GM23338 (cell line): ENCODE measurements at regions not wholly inside any gene's neighbourhood (a gene's known extent, or its start where the extent isn't known, plus 50 kb on each side); places are given as distances from the start of the nearest gene placed in this dataset.

Experiments used
- ATAC-seq: fragments of 200-7000 bp; cut with Tn5 transposase; 3 replicates; pipeline ENCODE4 v1.9.1; 2020
- DNase-seq: peaks from one replicate; pipeline ENCODE4 v3.0.0-alpha.2; 2015; ENCODE audit warnings: low spot score
- H2AFZ ChIP-seq: fragments of 200-600 bp; sonication (generic); 2 replicates; pipeline ENCODE4 v1.8.0; 2016; ENCODE audit warnings: antibody characterized with exemption, mild to moderate bottlenecking, moderate library complexity
- H3F3A ChIP-seq: fragments of 200-600 bp; sonication (generic); replicated peaks from 2 replicates; pipeline ENCODE4 v1.8.0; 2017; ENCODE audit warnings: antibody characterized with exemption, mixed run types, low read depth
- H3K27ac ChIP-seq: fragments of 200-600 bp; sonication (generic); 2 replicates; pipeline ENCODE4 v1.6.1; 2016; ENCODE audit warnings: low read depth
- H3K27me3 ChIP-seq: fragments of 200-600 bp; sonication (generic); 2 replicates; pipeline ENCODE4 v1.8.0; 2016; ENCODE audit warnings: mild to moderate bottlenecking, mixed run types, moderate library complexity; ENCODE audit not compliant: insufficient read depth
- H3K36me3 ChIP-seq: fragments of 200-600 bp; sonication (generic); 2 replicates; pipeline ENCODE4 v1.8.0; 2016; ENCODE audit warnings: mild to moderate bottlenecking; ENCODE audit not compliant: insufficient read depth
- H3K4me1 ChIP-seq: fragments of 200-600 bp; sonication (generic); 2 replicates; pipeline ENCODE4 v1.8.0; 2016; ENCODE audit warnings: mild to moderate bottlenecking, moderate library complexity; ENCODE audit not compliant: insufficient read depth
- H3K4me2 ChIP-seq: fragments of 200-600 bp; sonication (generic); 2 replicates; pipeline ENCODE4 v1.7.1; 2017; ENCODE audit warnings: mixed run types
- H3K4me3 ChIP-seq: fragments of 200-600 bp; sonication (generic); 2 replicates; pipeline ENCODE4 v1.6.1; 2016; ENCODE audit warnings: mixed run types
- H3K79me2 ChIP-seq: fragments of 200-600 bp; sonication (generic); replicated peaks from 2 replicates; pipeline ENCODE4 v1.8.0; 2017; ENCODE audit warnings: mild to moderate bottlenecking; ENCODE audit not compliant: insufficient read depth
- H3K9me2 ChIP-seq: fragments of 200-600 bp; sonication (generic); 2 replicates; pipeline ENCODE4 v1.8.0; 2017; ENCODE audit not compliant: insufficient read depth
- H4K20me1 ChIP-seq: fragments of 200-600 bp; sonication (generic); replicated peaks from 2 replicates; pipeline ENCODE4 v1.8.0; 2017; ENCODE audit warnings: mild to moderate bottlenecking; ENCODE audit not compliant: insufficient read depth
- H3K27ac Mint-ChIP-seq: 2 replicates; pipeline ENCODE4 v1.8.0; 2020; ENCODE audit warnings: inconsistent platforms, mild to moderate bottlenecking, moderate library complexity, mixed read lengths
- H3K27me3 Mint-ChIP-seq: 3 replicates; pipeline ENCODE4 v1.8.0; 2022; ENCODE audit warnings: low read depth, mild to moderate bottlenecking, moderate library complexity, mixed read lengths, inconsistent platforms; ENCODE audit not compliant: insufficient read depth, poor library complexity
- H3K36me3 Mint-ChIP-seq: 3 replicates; pipeline ENCODE4 v1.8.0; 2021; ENCODE audit warnings: low read depth, mild to moderate bottlenecking, inconsistent platforms, moderate library complexity, mixed read lengths
- H3K4me1 Mint-ChIP-seq: 3 replicates; pipeline ENCODE4 v1.8.0; 2020; ENCODE audit warnings: mild to moderate bottlenecking, inconsistent platforms, mixed read lengths
- H3K4me3 Mint-ChIP-seq: 3 replicates; pipeline ENCODE4 v1.8.0; 2021; ENCODE audit warnings: moderate library complexity, mild to moderate bottlenecking, inconsistent platforms, mixed read lengths
- H3K9me3 Mint-ChIP-seq: 3 replicates; pipeline ENCODE4 v1.8.0; 2020; ENCODE audit warnings: moderate library complexity, mild to moderate bottlenecking, inconsistent platforms, mixed read lengths
- CREB1 ChIP-seq: fragments of 250-450 bp; sonication (Bioruptor Pico); IDR thresholded peaks from 2 replicates; pipeline ENCODE4 v1.5.0; 2020; ENCODE audit warnings: low read depth, mild to moderate bottlenecking, moderate library complexity
- EZH2 ChIP-seq: fragments of 200-600 bp; sonication (generic); IDR thresholded peaks from one replicate; pipeline ENCODE4 v1.8.0; 2017; ENCODE audit warnings: antibody characterized with exemption, mild to moderate bottlenecking, low read depth; ENCODE audit not compliant: unreplicated experiment
- EZH2phosphoT487 ChIP-seq: fragments of 200-600 bp; sonication (generic); IDR thresholded peaks from one replicate; pipeline ENCODE4 v1.8.1; 2018; ENCODE audit warnings: antibody characterized with exemption; ENCODE audit not compliant: unreplicated experiment
- JUNB ChIP-seq: IDR thresholded peaks from one replicate; pipeline ENCODE4 v1.6.1; 2016; ENCODE audit warnings: antibody characterized with exemption; ENCODE audit not compliant: unreplicated experiment
- NANOG ChIP-seq: IDR thresholded peaks from 2 replicates; pipeline ENCODE4 v1.6.1; 2016; ENCODE audit warnings: antibody characterized with exemption, borderline replicate concordance
- POLR2AphosphoS5 ChIP-seq: IDR thresholded peaks from 2 replicates; pipeline ENCODE4 v1.6.1; 2016; ENCODE audit warnings: antibody characterized with exemption, low read depth
- STAT1 ChIP-seq: IDR thresholded peaks from one replicate; pipeline ENCODE4 v1.6.1; 2016; ENCODE audit warnings: antibody characterized with exemption; ENCODE audit not compliant: unreplicated experiment
- ZNF114 ChIP-seq: fragments of 250-450 bp; sonication (Bioruptor Pico); IDR thresholded peaks from 2 replicates; pipeline ENCODE4 v1.5.0; 2020; ENCODE audit warnings: mild to moderate bottlenecking, moderate library complexity
- ZNF331 ChIP-seq: fragments of 250-450 bp; sonication (Bioruptor Pico); IDR thresholded peaks from 2 replicates; pipeline ENCODE4 v1.5.0; 2020; ENCODE audit warnings: low read depth, mild to moderate bottlenecking, moderate library complexity
- TF ChIP-seq, protein P1 (sequence below): IDR thresholded peaks from 2 replicates; pipeline ENCODE4 v1.6.1; 2016; ENCODE audit warnings: antibody characterized with exemption
- TF ChIP-seq, protein P2 (sequence below): IDR thresholded peaks from one replicate; pipeline ENCODE4 v1.6.1; 2018; ENCODE audit warnings: antibody characterized with exemption; ENCODE audit not compliant: unreplicated experiment
- TF ChIP-seq, protein P3 (sequence below), 2 experiments: fragments of 200-600 bp in 1 of 2; sonication (generic) in 1 of 2; conservative IDR thresholded peaks; 2 replicates each; pipeline versions ENCODE4 v1.5.1 to v1.6.1; 2016 to 2017; ENCODE audit warnings: antibody characterized with exemption in 2 of 2, low read depth in 2 of 2, mild to moderate bottlenecking in 2 of 2, moderate library complexity in 1 of 2
- TF ChIP-seq, protein P4 (sequence below): fragments of 250-450 bp; sonication (Bioruptor Pico); IDR thresholded peaks from 2 replicates; pipeline ENCODE4 v1.5.0; 2020; ENCODE audit warnings: mild to moderate bottlenecking, moderate library complexity

DNA sequence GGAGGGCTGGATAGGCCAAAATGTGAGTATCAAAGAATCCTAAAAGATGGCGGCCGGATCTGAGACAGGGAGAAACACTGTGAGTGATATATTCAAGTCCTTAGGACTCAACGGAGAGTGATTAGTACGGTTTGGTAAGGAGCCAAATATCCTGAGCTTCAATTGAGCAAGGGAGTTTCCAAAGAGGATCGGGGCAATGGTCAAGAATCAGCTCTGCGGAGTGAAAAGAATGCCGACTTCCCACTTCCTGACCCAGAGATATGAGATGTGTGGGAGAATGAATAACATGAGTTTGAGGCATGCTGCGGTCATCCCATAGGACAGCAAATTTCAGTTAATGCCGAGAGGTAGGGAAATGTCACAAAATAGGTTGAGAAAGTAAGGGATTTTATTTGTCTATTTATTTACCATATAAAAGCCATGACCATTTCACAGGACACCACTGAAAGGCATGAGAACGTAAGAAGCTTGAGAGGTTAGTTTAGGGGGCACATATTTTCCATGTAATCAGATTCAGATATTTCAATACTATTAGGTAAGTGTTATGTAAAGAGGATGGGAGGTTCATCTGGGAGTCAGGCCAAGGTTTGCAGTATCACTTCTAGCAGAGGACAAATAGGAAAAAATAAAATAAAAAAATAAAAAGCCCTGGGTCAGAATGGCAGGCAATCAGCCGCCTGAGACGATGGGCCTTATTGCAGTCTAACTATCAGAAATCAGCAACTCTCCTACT lies 165.6 kb downstream of the HGF start:
- ATAC-seq = no peak
- Histone ChIP-seq H3F3A (no peaks in the 10 kb centered on the region), H3K4me1 (no peaks in the 10 kb centered on the region), H3K4me3 (no peak overlapping the region), H3K27me3 (no peaks in the 10 kb centered on the region), H3K79me2 (no peaks in the 10 kb centered on the region), H3K4me2 (no peak overlapping the region), H2AFZ (peak overlapping the region; percentile 73), H4K20me1 (no peaks in the 10 kb centered on the region), H3K9me2 (no peaks in the 10 kb centered on the region; the same call in 1 of the 2 replicates), H3K27ac (no peak overlapping the region), H3K36me3 (no peaks in the 10 kb centered on the region)
- H3K9me3 Mint-ChIP-seq = no peaks in the 10 kb centered on the region
- H3K4me1 Mint-ChIP-seq = peaks cover 2% of the 10 kb centered on the region; the same call in 1 of the 3 replicates
- TF ChIP-seq, protein P1, sequence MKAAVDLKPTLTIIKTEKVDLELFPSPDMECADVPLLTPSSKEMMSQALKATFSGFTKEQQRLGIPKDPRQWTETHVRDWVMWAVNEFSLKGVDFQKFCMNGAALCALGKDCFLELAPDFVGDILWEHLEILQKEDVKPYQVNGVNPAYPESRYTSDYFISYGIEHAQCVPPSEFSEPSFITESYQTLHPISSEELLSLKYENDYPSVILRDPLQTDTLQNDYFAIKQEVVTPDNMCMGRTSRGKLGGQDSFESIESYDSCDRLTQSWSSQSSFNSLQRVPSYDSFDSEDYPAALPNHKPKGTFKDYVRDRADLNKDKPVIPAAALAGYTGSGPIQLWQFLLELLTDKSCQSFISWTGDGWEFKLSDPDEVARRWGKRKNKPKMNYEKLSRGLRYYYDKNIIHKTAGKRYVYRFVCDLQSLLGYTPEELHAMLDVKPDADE = no peak
- TF ChIP-seq STAT1 (no peak), EZH2 (no peak), POLR2AphosphoS5 (no peak), CREB1 (no peak), ZNF331 (CRISPR knock-in tag) (no peak), EZH2phosphoT487 (no peak), NANOG (no peak), JUNB (no peak), ZNF114 (CRISPR knock-in tag) (no peak)
- TF ChIP-seq, protein P2, sequence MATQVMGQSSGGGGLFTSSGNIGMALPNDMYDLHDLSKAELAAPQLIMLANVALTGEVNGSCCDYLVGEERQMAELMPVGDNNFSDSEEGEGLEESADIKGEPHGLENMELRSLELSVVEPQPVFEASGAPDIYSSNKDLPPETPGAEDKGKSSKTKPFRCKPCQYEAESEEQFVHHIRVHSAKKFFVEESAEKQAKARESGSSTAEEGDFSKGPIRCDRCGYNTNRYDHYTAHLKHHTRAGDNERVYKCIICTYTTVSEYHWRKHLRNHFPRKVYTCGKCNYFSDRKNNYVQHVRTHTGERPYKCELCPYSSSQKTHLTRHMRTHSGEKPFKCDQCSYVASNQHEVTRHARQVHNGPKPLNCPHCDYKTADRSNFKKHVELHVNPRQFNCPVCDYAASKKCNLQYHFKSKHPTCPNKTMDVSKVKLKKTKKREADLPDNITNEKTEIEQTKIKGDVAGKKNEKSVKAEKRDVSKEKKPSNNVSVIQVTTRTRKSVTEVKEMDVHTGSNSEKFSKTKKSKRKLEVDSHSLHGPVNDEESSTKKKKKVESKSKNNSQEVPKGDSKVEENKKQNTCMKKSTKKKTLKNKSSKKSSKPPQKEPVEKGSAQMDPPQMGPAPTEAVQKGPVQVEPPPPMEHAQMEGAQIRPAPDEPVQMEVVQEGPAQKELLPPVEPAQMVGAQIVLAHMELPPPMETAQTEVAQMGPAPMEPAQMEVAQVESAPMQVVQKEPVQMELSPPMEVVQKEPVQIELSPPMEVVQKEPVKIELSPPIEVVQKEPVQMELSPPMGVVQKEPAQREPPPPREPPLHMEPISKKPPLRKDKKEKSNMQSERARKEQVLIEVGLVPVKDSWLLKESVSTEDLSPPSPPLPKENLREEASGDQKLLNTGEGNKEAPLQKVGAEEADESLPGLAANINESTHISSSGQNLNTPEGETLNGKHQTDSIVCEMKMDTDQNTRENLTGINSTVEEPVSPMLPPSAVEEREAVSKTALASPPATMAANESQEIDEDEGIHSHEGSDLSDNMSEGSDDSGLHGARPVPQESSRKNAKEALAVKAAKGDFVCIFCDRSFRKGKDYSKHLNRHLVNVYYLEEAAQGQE = no peak
- TF ChIP-seq, protein P3, sequence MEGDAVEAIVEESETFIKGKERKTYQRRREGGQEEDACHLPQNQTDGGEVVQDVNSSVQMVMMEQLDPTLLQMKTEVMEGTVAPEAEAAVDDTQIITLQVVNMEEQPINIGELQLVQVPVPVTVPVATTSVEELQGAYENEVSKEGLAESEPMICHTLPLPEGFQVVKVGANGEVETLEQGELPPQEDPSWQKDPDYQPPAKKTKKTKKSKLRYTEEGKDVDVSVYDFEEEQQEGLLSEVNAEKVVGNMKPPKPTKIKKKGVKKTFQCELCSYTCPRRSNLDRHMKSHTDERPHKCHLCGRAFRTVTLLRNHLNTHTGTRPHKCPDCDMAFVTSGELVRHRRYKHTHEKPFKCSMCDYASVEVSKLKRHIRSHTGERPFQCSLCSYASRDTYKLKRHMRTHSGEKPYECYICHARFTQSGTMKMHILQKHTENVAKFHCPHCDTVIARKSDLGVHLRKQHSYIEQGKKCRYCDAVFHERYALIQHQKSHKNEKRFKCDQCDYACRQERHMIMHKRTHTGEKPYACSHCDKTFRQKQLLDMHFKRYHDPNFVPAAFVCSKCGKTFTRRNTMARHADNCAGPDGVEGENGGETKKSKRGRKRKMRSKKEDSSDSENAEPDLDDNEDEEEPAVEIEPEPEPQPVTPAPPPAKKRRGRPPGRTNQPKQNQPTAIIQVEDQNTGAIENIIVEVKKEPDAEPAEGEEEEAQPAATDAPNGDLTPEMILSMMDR (conservative IDR thresholded peaks at IDR 0.05; ENCODE audit: low read depth in 2 of 2) = no peak
- TF ChIP-seq, protein P4, sequence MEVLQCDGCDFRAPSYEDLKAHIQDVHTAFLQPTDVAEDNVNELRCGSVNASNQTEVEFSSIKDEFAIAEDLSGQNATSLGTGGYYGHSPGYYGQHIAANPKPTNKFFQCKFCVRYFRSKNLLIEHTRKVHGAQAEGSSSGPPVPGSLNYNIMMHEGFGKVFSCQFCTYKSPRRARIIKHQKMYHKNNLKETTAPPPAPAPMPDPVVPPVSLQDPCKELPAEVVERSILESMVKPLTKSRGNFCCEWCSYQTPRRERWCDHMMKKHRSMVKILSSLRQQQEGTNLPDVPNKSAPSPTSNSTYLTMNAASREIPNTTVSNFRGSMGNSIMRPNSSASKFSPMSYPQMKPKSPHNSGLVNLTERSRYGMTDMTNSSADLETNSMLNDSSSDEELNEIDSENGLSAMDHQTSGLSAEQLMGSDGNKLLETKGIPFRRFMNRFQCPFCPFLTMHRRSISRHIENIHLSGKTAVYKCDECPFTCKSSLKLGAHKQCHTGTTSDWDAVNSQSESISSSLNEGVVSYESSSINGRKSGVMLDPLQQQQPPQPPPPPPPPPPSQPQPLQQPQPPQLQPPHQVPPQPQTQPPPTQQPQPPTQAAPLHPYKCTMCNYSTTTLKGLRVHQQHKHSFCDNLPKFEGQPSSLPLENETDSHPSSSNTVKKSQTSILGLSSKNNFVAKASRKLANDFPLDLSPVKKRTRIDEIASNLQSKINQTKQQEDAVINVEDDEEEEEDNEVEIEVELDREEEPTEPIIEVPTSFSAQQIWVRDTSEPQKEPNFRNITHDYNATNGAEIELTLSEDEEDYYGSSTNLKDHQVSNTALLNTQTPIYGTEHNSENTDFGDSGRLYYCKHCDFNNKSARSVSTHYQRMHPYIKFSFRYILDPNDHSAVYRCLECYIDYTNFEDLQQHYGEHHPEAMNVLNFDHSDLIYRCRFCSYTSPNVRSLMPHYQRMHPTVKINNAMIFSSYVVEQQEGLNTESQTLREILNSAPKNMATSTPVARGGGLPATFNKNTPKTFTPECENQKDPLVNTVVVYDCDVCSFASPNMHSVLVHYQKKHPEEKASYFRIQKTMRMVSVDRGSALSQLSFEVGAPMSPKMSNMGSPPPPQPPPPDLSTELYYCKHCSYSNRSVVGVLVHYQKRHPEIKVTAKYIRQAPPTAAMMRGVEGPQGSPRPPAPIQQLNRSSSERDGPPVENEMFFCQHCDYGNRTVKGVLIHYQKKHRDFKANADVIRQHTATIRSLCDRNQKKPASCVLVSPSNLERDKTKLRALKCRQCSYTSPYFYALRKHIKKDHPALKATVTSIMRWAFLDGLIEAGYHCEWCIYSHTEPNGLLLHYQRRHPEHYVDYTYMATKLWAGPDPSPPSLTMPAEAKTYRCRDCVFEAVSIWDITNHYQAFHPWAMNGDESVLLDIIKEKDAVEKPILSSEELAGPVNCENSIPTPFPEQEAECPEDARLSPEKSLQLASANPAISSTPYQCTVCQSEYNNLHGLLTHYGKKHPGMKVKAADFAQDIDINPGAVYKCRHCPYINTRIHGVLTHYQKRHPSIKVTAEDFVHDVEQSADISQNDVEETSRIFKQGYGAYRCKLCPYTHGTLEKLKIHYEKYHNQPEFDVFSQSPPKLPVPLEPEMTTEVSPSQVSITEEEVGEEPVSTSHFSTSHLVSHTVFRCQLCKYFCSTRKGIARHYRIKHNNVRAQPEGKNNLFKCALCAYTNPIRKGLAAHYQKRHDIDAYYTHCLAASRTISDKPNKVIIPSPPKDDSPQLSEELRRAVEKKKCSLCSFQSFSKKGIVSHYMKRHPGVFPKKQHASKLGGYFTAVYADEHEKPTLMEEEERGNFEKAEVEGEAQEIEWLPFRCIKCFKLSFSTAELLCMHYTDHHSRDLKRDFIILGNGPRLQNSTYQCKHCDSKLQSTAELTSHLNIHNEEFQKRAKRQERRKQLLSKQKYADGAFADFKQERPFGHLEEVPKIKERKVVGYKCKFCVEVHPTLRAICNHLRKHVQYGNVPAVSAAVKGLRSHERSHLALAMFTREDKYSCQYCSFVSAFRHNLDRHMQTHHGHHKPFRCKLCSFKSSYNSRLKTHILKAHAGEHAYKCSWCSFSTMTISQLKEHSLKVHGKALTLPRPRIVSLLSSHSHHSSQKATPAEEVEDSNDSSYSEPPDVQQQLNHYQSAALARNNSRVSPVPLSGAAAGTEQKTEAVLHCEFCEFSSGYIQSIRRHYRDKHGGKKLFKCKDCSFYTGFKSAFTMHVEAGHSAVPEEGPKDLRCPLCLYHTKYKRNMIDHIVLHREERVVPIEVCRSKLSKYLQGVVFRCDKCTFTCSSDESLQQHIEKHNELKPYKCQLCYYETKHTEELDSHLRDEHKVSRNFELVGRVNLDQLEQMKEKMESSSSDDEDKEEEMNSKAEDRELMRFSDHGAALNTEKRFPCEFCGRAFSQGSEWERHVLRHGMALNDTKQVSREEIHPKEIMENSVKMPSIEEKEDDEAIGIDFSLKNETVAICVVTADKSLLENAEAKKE (CRISPR knock-in tag) = no peak
- no peak overlapping the region for H3K4me3 Mint-ChIP-seq
- H3K27me3 Mint-ChIP-seq = no peaks in the 10 kb centered on the region
- no peaks in the 10 kb centered on the region for H3K36me3 Mint-ChIP-seq
- H3K27ac Mint-ChIP-seq = no peak overlapping the region
- DNase-seq = no peak
